ENCODE measurements at regions not wholly inside any gene's neighbourhood (a gene's known extent, or its start where the extent isn't known, plus 50 kb on each side); places are given as distances from the start of the nearest gene placed in this dataset.

GRCh38 chr22:27419473-27419872 is 382.1 kb downstream of the MN1 start:
- Histone ChIP-seq H3K79me2 (ENCODE audit: insufficient read depth, low read length) (no peaks in the 10 kb centered on the region), H2AFZ (ENCODE audit: low read depth, low read length) (no peak overlapping the region), H3K36me3 (ENCODE audit: insufficient read depth, low read length) (no peaks in the 10 kb centered on the region), H3K27me3 (ENCODE audit: insufficient read depth, low read length) (peaks cover 10% of the 10 kb centered on the region), H3K9ac (ENCODE audit: low read length) (no peak overlapping the region), H3K9me3 (ENCODE audit: insufficient read depth, low read depth, low read length) (peaks cover 3% of the 10 kb centered on the region), H3K27ac (ENCODE audit: low read depth, low read length) (no peak overlapping the region), H4K20me1 (ENCODE audit: insufficient read depth, low read length) (no peaks in the 10 kb centered on the region), H3K4me2 (ENCODE audit: low read length) (no peak overlapping the region), H3K4me3 (ENCODE audit: insufficient read depth, low read depth, low read length) (no peak overlapping the region), H3K4me1 (ENCODE audit: insufficient read depth, low read length) (peaks cover 33% of the 10 kb centered on the region)
- Mint-ChIP-seq H3K4me1 (ENCODE audit: low read depth, unreplicated experiment) (peaks cover 16% of the 10 kb centered on the region), H3K27ac (ENCODE audit: unreplicated experiment) (no peak overlapping the region), H3K4me3 (ENCODE audit: unreplicated experiment) (no peak overlapping the region), H3K27me3 (ENCODE audit: low read depth, unreplicated experiment) (no peaks in the 10 kb centered on the region), H3K36me3 (ENCODE audit: low read depth, unreplicated experiment) (no peaks in the 10 kb centered on the region), H3K9me3 (ENCODE audit: unreplicated experiment) (peaks cover 3% of the 10 kb centered on the region)
- DNase-seq (ENCODE audit: low read depth): peak; percentile 37
- TF ChIP-seq CTCF (IDR thresholded peaks at IDR 0.05; ENCODE audit: insufficient read depth, low read depth, low read length) (no peak), EZH2 (IDR thresholded peaks at IDR 0.05; ENCODE audit: insufficient read depth, low read length) (no peak)
- no peak for FAIRE-seq

GRCh38 chr22:27420195-27420816 is 381.2 kb downstream of the MN1 start:
- H3K36me3 ChIP-seq (ENCODE audit: insufficient read depth, low read length): no peaks in the 10 kb centered on the region
- FAIRE-seq (no peak), DNase-seq (ENCODE audit: low read depth) (peak; percentile 41)
- peaks cover 3% of the 10 kb centered on the region for H3K27me3 ChIP-seq (ENCODE audit: insufficient read depth, low read length)
- H3K4me1 ChIP-seq (ENCODE audit: insufficient read depth, low read length): peaks cover 33% of the 10 kb centered on the region
- Mint-ChIP-seq H3K9me3 (ENCODE audit: unreplicated experiment) (peaks cover 6% of the 10 kb centered on the region), H3K27ac (ENCODE audit: unreplicated experiment) (no peak overlapping the region), H3K4me1 (ENCODE audit: low read depth, unreplicated experiment) (peaks cover 16% of the 10 kb centered on the region), H3K4me3 (ENCODE audit: unreplicated experiment) (no peak overlapping the region), H3K36me3 (ENCODE audit: low read depth, unreplicated experiment) (no peaks in the 10 kb centered on the region), H3K27me3 (ENCODE audit: low read depth, unreplicated experiment) (no peaks in the 10 kb centered on the region)
- peak overlapping the region; percentile 88 for H3K27ac ChIP-seq (ENCODE audit: low read depth, low read length)
- no peak overlapping the region for H2AFZ ChIP-seq (ENCODE audit: low read depth, low read length)
- peak overlapping the region; percentile 36 for H3K9ac ChIP-seq (ENCODE audit: low read length)
- H3K79me2 ChIP-seq (ENCODE audit: insufficient read depth, low read length): no peaks in the 10 kb centered on the region
- peak overlapping the region; percentile 84 for H3K4me2 ChIP-seq (ENCODE audit: low read length)
- TF ChIP-seq EZH2 (IDR thresholded peaks at IDR 0.05; ENCODE audit: insufficient read depth, low read length): no peak
- TF ChIP-seq CTCF (IDR thresholded peaks at IDR 0.05; ENCODE audit: insufficient read depth, low read depth, low read length): no peak
- H3K4me3 ChIP-seq (ENCODE audit: insufficient read depth, low read depth, low read length): no peak overlapping the region
- peaks cover 3% of the 10 kb centered on the region for H3K9me3 ChIP-seq (ENCODE audit: insufficient read depth, low read depth, low read length)
- H4K20me1 ChIP-seq (ENCODE audit: insufficient read depth, low read length): no peaks in the 10 kb centered on the region

GRCh38 chr22:27420817-27421361 is 380.7 kb downstream of the MN1 start:
- Histone ChIP-seq H3K9ac (ENCODE audit: low read length) (peak overlapping the region; percentile 67), H3K4me3 (ENCODE audit: insufficient read depth, low read depth, low read length) (peak overlapping the region; percentile 45), H3K27ac (ENCODE audit: low read depth, low read length) (peak overlapping the region; percentile 88), H3K36me3 (ENCODE audit: insufficient read depth, low read length) (no peaks in the 10 kb centered on the region), H4K20me1 (ENCODE audit: insufficient read depth, low read length) (no peaks in the 10 kb centered on the region), H3K4me2 (ENCODE audit: low read length) (peak overlapping the region; percentile 84), H3K4me1 (ENCODE audit: insufficient read depth, low read length) (peaks cover 33% of the 10 kb centered on the region), H3K27me3 (ENCODE audit: insufficient read depth, low read length) (peaks cover 2% of the 10 kb centered on the region), H3K79me2 (ENCODE audit: insufficient read depth, low read length) (no peaks in the 10 kb centered on the region), H2AFZ (ENCODE audit: low read depth, low read length) (peak overlapping the region; percentile 23), H3K9me3 (ENCODE audit: insufficient read depth, low read depth, low read length) (peaks cover 3% of the 10 kb centered on the region)
- FAIRE-seq: peak; percentile 94
- H3K4me1 Mint-ChIP-seq (ENCODE audit: low read depth, unreplicated experiment): peaks cover 16% of the 10 kb centered on the region
- H3K4me3 Mint-ChIP-seq (ENCODE audit: unreplicated experiment): no peak overlapping the region
- peaks cover 8% of the 10 kb centered on the region for H3K9me3 Mint-ChIP-seq (ENCODE audit: unreplicated experiment)
- no peak for TF ChIP-seq EZH2 (IDR thresholded peaks at IDR 0.05; ENCODE audit: insufficient read depth, low read length)
- TF ChIP-seq CTCF (IDR thresholded peaks at IDR 0.05; ENCODE audit: insufficient read depth, low read depth, low read length): no peak
- no peak overlapping the region for H3K27ac Mint-ChIP-seq (ENCODE audit: unreplicated experiment)
- no peaks in the 10 kb centered on the region for H3K36me3 Mint-ChIP-seq (ENCODE audit: low read depth, unreplicated experiment)
- peak; percentile 96 for DNase-seq (ENCODE audit: low read depth)
- H3K27me3 Mint-ChIP-seq (ENCODE audit: low read depth, unreplicated experiment): no peaks in the 10 kb centered on the region

Measured in astrocyte (in vitro differentiated cells and primary cell).